NCI-H2171 (cell line): ENCODE measurements at regions not wholly inside any gene's neighbourhood (a gene's known extent, or its start where the extent isn't known, plus 50 kb on each side); places are given as distances from the start of the nearest gene placed in this dataset.
A peak's percentile ranks its signal among the peaks of the same experiment; 100 is the strongest.
"Not testable (repeated sequence)": the region's sequence is repeated elsewhere in the genome, so short reads cannot be mapped to it uniquely, and the experiment has no call there.

Experiments used
- DNase-seq: peaks from one replicate; lab custom pipeline; 2025; lab: John Stamatoyannopoulos, UW

DNA sequence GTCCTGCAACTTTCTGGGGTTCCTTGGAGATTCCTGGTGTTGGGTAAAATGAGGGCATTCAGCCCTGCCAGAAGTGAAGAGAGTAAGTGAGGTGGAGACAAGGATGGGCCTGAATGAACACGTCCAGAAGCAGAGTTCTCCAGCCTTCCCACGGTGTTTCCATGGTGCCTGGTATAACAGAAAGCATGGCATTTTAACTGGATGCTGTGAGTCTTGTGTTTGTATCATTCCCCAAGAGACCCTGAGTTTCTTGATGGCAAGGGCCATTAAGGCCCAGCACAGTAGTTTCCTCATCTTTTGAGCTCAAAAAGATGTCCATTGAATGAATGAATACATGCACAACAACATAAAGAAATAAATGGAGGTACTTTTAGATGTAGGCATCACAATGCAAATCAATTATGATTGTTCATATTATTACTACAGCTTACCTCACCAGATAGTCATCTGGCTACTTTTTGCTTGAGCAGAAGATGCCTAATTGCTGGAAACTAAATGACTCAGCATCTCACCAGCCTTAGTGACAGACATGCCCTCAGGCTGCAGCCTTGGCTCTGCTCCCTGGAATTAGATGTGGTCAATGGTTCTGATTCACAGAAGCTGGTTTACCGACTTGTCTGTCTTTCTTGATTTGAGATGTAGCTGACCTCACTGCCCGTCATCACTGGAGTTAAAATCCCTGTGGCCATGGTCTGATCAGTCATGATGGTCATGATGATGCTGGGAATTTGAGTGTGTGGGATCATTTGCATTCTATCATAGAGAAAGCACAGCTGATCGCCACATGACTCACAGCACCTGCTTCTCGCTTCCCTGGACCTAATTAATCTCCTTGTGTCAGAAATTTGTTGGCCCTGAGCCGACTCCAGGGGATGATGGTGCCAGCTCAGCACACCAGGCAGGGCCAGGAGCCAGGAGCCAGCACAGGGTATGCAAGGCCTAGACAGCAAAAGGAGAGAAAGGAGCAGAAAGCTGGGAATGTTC, 83.9 kb downstream of the CXCL12 start:
- DNase-seq = peak; percentile 35

DNA sequence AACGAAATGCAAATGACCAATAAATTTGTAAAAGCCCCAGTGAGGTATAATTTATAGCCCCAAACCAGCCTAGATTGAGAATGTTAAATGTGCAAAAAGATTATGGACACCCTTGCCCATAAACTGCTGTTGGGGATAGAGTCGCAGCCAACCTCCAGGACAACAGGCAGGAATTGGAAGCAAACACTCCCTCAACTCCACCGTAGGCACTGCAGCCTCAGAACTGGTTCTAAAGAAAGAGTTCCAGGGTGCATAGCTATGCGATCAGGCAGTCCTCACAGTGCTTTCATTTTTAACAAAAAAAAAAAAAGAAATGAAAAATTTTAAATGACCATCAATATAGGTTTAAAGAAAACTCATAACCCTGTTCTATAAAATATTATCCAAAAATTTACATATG, 86.2 kb downstream of the CXCL12 start:
- DNase-seq = no peak

DNA sequence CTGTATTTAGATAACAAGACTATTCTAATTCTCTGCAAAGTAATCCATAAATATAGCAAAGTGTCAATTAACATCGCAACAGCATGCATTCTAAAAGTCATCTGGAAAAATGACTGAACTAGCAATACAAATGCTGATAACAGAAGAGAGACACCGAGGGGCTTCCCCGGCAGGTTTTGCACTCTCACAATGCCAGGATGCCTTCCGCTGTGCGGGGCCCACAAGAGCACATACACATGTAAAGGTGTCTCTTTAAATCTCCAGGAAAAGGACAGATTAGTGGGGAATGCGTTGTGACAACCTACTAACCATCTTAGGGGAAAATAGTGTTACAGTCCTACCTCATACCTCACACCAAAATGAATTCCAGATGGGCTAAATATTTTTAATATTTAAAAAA, 86.9 kb downstream of the CXCL12 start:
- DNase-seq = no peak

DNA sequence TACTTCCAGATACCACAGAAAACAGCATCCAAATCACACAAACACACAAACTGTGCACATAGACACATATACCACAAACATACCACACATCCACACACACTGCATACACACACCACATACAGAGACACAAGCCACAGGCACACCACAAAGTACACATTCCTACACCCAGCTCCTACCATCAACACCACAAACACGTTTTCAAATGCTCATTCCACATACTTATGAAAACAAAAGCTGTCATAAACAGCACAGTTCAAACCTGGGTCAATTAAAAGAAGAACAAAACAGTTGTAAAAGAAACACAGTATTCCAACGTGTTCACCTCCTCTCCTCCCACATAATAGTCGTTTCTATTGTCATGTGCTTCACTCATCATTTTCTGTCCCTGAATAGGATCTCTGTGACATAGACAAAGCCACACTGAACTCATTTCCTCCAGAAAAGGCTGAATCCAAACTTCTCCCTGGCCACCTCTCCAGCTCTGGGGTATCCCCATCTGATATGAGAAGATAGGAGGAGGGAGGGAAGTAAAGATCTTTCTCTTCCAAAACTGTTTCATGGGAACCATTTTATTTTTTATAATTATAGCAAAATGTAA, 89.2 kb downstream of the CXCL12 start:
- DNase-seq = no peak

DNA sequence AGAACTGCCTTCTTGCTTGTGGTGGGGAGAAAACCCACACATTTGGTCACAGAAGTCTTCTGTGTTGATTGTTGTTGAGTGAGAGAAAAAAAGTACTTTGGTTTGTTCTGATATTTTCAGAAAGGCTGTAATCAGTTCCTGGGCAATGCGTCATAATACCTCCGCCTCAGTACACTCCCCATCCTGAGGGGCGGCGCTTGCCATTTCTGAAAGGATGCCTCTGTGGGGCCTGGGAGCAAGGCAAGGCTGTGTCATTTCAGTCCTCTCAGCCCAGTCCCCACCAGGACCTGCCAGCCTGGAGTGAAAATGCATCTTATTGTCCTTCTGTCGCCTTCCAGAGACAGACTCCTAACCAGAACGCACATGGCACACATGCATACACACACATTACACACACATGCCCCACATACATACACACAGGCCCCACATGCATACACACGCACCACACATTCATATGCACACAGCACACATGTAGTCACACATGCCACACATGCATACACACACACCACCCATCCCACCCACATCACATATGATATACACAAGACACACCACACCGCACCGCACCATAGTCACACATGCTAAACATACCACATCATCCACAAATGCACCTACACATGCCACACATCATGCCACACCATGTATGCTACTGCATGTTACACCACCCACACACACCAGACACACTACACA, 90.0 kb downstream of the CXCL12 start:
- no peak for DNase-seq

DNA sequence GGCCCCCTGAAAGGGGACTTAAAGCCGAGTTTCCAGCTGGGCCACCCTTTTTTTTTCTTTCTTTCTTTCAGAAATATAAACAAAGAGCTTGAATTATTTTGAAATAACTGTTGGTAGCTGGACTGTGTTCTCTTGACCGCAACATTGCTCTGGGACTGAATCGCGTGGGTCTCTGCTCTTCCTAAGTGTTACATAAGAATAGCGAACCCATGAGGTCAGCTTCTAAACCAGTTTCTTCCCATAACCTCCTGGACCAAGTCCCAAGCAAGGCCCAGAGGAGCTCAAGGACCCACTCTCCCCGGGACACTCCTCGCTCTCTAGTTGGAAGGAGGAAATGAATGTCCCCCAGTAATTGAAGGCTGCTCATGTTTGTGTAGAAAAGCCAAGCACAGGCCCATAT, 91.1 kb downstream of the CXCL12 start:
- DNase-seq = no peak

DNA sequence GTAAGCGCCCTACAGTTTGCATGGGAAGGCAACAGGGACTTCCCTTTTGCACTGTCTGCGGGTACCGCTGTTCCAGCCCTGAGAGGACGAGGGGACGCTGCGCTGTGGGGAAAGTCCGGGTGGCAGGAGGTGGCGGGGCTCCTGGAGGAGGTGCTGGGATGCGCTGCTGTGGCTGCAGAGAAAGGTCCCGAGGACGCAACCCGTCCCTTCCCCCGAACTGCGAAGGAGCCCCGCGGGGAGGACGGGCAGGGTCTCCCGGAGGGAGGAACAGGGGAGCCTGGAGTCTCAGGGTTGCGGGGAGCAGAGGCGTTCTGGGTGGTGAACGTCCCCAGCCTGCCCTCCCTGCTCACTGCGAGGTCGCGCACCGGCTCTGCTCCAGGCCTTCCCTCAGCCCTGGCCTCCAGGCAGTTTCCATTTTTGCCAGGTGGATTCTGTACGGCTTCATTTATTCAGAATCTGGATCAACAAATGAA, 91.6 kb downstream of the CXCL12 start:
- no peak for DNase-seq

DNA sequence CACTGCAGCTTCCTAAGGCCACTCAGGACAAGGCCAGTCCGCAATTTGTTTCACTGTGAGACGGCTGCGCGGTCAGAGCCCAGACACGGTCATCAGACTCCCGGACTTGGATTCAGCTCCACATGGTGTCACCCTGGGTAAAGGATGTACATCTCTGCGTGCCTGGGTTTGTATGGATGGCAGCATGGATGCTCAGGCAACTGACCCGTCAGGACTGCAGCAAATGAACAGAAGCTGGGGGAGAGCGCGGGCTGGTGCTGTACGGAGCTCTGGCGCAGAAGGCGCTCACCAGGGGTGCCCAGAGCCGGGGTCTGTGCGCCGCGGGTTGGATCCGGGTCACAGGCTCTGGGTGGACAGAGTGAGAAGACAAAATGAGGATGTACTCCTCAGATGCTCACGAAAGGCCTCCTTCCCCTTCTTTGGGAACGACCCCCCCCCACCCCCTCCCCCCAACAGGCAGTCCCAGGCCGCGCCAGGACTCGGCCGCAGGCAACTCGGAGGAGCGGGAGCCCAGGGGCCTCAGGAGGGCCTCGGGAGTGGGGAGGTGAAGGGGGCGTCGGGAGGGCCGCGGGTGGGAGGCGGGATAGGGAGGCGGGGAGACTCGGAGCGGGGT, 92.4 kb downstream of the CXCL12 start:
- DNase-seq = no peak

DNA sequence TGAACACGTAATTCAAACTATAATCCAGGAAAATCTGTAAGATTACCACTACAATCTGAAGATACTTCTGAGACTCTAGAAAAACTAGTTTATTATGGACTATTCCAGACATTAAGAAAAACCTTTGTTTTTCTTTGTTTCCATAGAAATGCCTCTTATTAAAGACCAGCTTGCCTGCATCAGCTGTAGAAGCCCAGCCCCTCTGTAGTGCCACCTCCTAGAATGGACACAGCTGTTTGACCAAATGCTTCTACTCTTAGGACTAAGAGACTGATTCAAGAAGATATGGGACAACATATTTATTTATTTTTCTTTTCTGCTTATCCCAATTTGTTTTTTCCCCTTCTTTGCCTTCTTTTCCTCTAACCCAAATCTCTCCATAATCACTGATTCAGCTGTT, 93.8 kb downstream of the CXCL12 start:
- DNase-seq = no peak

DNA sequence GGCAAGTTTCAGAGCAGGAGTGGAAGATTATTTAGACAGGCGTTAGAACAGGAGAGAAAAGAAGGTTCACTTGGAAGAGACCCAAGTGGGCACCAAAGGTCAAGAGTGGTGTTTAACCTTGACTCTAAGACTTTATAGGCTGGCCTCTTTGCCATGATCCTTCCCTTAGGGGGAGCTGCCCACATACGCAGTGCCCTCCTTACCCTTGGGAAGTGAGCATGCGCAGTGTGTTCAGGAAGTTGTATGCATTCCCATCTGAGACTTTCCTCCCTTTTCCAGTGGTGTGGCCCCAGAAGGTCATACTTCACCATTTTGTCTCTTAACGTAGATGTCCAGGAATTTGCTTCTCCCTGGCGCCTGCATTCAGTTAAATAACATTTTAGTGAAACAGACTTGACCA, 95.8 kb downstream of the CXCL12 start:
- DNase-seq = no peak

DNA sequence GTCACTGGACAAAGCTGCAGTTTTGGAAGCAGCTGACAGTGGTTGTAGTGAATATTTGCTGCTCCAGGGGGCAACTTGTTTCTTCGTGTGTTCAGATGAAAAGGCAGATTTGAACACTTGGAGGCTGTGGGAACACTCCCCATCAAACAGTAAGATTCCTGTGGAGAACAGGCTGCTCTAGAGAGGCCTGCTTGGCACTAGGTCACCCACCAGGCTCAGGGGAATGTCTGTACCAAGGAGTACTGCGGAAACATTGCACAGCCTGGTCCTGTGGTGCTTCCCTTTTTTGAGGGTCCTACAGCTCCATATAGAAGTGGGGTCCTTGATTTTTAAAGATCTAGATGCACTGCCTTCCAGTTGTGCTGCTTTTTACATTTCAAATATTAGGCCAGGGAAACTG, 97.5 kb downstream of the CXCL12 start:
- no peak for DNase-seq

DNA sequence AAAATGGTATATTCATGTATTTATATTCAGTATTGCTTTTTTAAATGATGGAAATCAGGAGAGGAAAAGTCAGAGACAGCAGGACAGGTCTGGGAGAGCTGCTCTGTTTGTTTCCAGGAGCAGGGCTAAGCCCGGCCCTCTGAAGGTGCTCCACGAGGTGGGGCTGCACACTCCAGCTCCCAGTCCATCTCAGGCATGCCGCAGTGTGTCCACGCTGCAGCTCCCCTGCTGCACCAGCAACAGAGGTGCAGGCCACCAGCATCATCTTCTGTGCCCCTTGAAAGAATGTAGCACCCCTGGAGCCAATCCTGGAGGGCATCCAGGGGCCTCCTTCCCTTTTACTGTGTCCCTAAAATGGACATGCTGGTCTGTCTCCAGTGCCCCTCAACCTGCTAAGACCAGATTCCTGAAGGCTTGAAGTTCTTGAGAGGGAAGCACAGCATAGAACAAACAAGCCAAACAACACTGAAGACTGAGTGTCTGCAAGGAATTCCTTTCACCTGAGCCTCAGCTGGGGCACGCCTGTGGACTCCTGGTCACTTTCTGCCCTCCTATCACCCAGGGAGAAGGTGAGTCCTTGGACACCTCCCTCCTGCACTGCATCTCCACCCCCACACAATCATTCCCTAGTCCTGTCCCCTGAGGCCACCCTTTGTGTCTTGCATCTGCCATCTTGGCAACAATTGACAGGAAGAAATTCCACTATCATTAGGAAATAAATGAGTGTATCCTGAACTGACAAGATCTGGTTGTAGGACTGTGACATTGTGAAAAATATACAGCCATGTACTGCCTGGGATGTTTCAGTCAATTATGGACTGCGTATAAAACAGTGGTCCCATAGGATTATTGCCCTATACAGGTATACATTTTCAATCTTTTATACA, 100.5 kb downstream of the CXCL12 start:
- no peak for DNase-seq

DNA sequence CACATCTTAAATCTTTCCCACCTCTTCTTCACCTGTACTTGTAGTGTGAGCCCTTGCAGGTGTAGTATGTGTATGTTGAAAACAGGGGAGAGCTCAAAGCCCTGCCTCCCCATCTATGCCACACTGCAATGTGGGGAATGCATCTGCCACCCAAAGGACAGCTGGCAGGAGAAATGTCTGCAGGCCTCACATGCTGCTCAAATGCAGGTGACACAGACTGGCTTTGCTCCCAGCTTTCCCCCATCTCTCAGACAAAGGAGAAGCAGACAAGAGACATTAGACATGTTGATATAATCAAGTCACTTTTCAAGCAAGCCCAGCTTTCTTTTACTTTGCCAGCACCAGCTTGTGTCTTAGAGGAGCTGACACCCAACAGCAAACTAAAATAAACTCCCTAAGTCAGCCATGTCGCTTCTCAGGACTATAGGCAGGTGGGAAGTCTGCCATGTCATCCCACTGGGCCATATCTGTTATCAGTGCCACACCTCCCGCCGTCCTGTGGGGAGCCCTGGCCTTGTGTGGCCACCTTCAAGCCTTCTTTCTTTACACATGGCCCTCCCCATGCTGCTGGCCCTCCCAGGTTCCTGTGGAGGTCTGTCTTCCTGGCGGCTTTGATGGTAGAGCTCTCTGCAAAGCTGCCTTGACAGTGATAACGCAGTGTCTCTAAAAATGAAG, 102.1 kb downstream of the CXCL12 start:
- DNase-seq = no peak

DNA sequence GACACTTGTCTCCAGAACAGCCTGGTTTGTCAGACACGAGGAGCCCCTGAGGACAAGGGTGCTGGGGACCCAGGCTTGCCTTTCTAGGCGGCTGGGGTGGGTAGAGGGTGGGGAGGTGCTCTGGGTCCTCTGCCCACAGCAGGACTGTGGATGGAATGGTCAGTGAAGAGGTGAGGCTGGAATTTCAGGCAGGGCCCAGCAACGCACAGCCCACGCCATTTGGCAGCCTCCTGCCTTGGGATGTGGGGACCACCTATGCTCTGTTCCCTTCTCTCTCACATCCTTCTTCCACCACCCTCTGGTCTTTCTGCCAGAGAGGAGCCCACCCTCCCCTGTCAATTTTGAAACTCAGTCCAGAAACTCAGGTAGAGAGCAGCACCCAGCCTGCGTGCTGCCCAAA, 103.2 kb downstream of the CXCL12 start:
- DNase-seq = no peak

DNA sequence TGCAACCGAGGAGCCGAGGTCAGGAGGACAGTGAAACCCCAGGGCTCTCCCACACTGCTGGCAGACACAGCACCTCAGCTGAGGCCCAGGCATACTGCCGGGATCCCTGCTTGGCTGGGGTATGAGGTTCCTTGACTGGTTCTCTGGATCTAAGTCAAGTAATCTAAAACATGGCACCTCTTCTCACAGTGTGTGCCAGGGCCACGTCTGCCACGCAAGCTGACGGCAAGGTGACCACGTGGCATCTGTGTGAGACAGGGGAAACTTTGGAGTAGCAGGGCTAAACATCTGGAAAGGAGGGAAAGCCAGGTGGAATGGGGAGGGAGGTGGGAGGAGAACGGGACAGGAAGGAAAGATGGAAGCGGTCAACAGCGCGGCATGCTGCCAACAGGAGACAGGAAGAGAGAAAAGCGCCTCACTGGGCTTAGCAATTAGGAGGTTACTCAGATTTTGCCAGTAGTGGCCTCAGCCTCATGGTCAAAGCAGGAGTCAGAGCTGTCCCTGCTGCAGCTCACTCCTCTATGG, 103.7 kb downstream of the CXCL12 start:
- DNase-seq = no peak

DNA sequence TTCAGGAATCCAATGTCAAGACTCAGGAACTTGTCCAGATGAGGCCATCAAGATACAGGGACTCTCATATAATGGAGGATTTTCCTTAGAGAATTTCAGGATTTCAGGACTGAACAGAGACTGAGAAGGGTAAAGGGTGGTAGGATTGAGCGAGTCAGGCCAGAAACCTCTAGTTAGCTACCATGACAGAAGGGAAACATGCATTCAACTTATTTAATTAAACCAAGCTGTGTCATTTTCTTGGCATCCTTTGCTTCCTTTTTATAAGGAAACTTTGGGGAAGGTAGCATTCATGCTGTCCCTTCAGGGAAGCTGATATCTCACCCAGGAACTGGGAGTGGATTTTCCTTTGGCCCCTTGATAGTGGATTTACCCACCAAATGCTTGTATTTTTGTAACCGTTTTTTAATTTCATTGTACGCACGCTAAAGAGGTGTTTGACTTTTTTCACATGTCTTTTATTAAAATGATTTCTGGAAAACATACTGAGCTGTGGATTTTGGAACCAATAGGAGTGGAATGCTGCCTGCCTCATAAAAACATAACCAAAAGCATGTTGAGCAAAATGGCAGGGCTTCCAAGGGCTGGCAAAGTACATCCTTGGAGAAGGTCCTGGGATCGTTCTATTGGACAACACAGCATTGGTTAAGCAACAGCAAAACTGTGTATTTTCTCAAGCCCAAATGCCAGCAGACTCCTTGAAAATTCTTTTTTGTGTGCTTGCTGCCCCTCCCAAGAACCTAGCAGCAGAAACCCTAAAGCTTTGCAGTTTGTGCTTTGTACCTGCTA, 104.5 kb downstream of the CXCL12 start:
- no peak for DNase-seq

DNA sequence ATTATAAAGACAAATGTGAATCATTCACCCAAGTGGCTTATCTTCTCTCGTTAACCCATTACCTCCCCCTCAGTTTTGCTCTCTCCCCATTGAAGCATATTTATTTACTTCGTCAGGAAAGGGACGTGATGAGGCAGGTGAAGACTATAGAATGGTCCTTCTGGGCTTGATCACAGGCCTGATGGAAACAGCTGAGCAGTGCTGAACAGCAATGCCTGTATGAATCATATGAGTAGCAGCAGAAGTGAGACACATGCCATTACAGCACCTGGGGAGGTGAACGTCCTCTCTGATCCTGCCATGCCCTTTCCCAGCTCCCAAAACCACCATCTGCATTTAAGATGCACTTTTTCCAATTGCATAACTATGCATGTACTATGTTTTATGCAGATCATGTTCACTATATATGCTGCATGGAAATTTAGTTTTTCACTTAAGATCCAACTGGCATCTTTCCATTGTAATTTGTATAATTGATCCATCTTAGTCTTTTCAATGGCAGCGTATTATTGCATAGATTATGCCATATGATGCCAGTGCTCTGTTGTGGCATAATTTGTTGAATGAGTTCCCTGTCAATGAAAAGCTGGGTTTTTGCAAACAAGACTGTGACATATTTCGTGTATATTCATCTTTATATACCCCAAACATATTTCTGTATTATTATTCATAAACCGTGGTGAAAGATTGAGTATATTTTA, 105.3 kb downstream of the CXCL12 start:
- no peak for DNase-seq

DNA sequence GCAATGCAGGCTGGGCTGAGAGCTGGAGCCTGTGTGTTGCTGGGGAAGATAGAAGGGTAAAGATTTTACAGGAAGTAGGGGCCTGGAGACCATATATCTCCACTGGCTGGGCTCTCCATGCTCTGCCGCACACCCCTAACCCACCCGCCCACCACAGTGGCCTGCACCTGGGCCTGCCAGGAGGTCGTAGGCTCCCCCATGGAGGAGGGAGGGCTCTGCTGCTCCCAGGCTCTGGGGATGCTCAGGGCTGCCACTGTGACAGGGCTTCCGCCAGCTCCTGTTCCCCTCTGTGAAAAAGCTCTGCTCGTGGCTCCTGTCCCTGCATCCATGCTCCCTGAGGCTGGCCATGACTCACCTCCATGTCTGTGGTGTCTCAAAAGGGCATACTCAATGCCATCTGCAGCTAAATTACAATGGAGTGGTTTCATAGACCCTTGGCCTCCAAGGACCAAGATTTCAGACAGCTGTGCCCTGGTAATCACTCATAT, 106.0 kb downstream of the CXCL12 start:
- DNase-seq = no peak

DNA sequence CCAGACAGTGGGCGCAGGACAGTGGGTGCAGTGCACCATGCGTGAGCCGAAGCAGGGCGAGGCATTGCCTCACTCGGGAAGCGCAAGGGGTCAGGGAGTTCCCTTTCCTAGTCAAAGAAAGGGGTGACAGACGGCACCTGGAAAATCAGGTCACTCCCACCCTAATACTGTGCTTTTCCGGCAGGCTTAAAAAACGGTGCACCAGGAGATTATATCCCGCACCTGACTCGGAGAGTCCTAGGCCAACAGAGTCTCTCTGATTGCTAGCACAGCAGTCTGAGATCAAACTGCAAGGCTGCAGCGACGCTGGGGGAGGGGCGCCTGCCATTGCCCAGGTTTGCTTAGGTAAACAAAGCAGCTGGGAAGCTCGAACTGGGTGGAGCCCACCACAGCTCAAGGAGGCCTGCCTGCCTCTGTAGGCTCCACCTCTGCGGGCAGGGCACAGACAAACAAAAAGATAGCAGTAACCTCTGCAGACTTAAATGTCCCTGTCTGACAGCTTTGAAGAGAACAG, 116.4 kb downstream of the CXCL12 start:
- DNase-seq = not testable (repeated sequence)
